Parathyroid adenoma (tissue), 2 donors: ENCODE measurements at regions not wholly inside any gene's neighbourhood (a gene's known extent, or its start where the extent isn't known, plus 50 kb on each side); places are given as distances from the start of the nearest gene placed in this dataset.

Experiments
- H2AFZ ChIP-seq: fragments of 300-600 bp; sonication (generic); one replicate; pipeline ENCODE4 v1.7.0; 2017; ENCODE audit warnings: antibody characterized with exemption, mild to moderate bottlenecking
- H3K27ac ChIP-seq: fragments of 300-600 bp; sonication (generic); one replicate; pipeline ENCODE4 v1.7.0; 2017
- H3K27me3 ChIP-seq: fragments of 300-600 bp; sonication (generic); one replicate; pipeline ENCODE4 v1.7.0; 2017; ENCODE audit warnings: low read length; ENCODE audit not compliant: control insufficient read depth, insufficient read depth
- H3K36me3 ChIP-seq: fragments of 300-600 bp; sonication (generic); one replicate; pipeline ENCODE4 v1.7.0; 2017; ENCODE audit warnings: low read length; ENCODE audit not compliant: control insufficient read depth, insufficient read depth
- H3K4me1 ChIP-seq: fragments of 300-600 bp; sonication (generic); one replicate; pipeline ENCODE4 v1.7.0; 2017; ENCODE audit warnings: control low read depth
- H3K4me2 ChIP-seq: fragments of 300-600 bp; sonication (generic); one replicate; pipeline ENCODE4 v1.7.0; 2017; ENCODE audit warnings: low read length
- H3K4me3 ChIP-seq: fragments of 300-600 bp; sonication (generic); one replicate; pipeline ENCODE4 v1.7.0; 2017; ENCODE audit warnings: low read depth, low read length
- H3K79me2 ChIP-seq: fragments of 300-600 bp; sonication (generic); one replicate; pipeline ENCODE4 v1.7.0; 2017; ENCODE audit warnings: control low read depth
- H3K9ac ChIP-seq: fragments of 300-600 bp; sonication (generic); one replicate; pipeline ENCODE4 v1.7.0; 2017; ENCODE audit warnings: mild to moderate bottlenecking
- H3K9me3 ChIP-seq: fragments of 300-600 bp; sonication (generic); one replicate; pipeline ENCODE4 v1.7.0; 2017; ENCODE audit warnings: low read length; ENCODE audit not compliant: control insufficient read depth
- CTCF ChIP-seq: fragments of 300-600 bp; sonication (generic); IDR thresholded peaks from one replicate; pipeline ENCODE4 v1.7.0; 2017; ENCODE audit warnings: antibody characterized with exemption, mild to moderate bottlenecking
- donor health status: primary hyperparathyroidism.

GRCh38 chr14:48390346-48390745 lies 714.9 kb upstream of the MDGA2 start:
- no peak overlapping the region for H3K4me3 ChIP-seq
- no peak overlapping the region for H2AFZ ChIP-seq
- H3K79me2 ChIP-seq, result no peaks in the 10 kb centered on the region
- no peaks in the 10 kb centered on the region for H3K9me3 ChIP-seq
- no peak overlapping the region for H3K27ac ChIP-seq
- no peaks in the 10 kb centered on the region for H3K4me1 ChIP-seq
- no peaks in the 10 kb centered on the region for H3K27me3 ChIP-seq
- H3K4me2 ChIP-seq, result no peak overlapping the region
- TF ChIP-seq CTCF, result no peak
- no peak overlapping the region for H3K9ac ChIP-seq
- H3K36me3 ChIP-seq, result no peaks in the 10 kb centered on the region

GRCh38 chr14:48384821-48385220 lies 709.4 kb upstream of the MDGA2 start:
- no peak for TF ChIP-seq CTCF
- Histone ChIP-seq H3K36me3 (no peaks in the 10 kb centered on the region), H3K9me3 (no peaks in the 10 kb centered on the region), H3K27me3 (no peaks in the 10 kb centered on the region), H3K79me2 (no peaks in the 10 kb centered on the region), H3K4me3 (no peak overlapping the region), H3K27ac (no peak overlapping the region), H3K4me1 (no peaks in the 10 kb centered on the region), H3K9ac (no peak overlapping the region), H3K4me2 (no peak overlapping the region), H2AFZ (no peak overlapping the region)

GRCh38 chr14:48382961-48383360 lies 707.6 kb upstream of the MDGA2 start:
- no peaks in the 10 kb centered on the region for H3K9me3 ChIP-seq
- H2AFZ ChIP-seq, result no peak overlapping the region
- H3K27ac ChIP-seq, result no peak overlapping the region
- H3K4me2 ChIP-seq, result no peak overlapping the region
- no peak for TF ChIP-seq CTCF
- H3K4me3 ChIP-seq, result no peak overlapping the region
- H3K27me3 ChIP-seq, result no peaks in the 10 kb centered on the region
- no peaks in the 10 kb centered on the region for H3K36me3 ChIP-seq
- no peaks in the 10 kb centered on the region for H3K4me1 ChIP-seq
- no peaks in the 10 kb centered on the region for H3K79me2 ChIP-seq
- H3K9ac ChIP-seq, result no peak overlapping the region

GRCh38 chr14:48378541-48378940 lies 703.1 kb upstream of the MDGA2 start:
- no peak overlapping the region for H2AFZ ChIP-seq
- no peaks in the 10 kb centered on the region for H3K9me3 ChIP-seq
- no peak overlapping the region for H3K4me2 ChIP-seq
- no peak for TF ChIP-seq CTCF
- H3K27ac ChIP-seq, result no peak overlapping the region
- H3K4me1 ChIP-seq, result no peaks in the 10 kb centered on the region
- no peaks in the 10 kb centered on the region for H3K27me3 ChIP-seq
- H3K4me3 ChIP-seq, result no peak overlapping the region
- no peaks in the 10 kb centered on the region for H3K36me3 ChIP-seq
- H3K79me2 ChIP-seq, result no peaks in the 10 kb centered on the region
- no peak overlapping the region for H3K9ac ChIP-seq

- TF ChIP-seq CTCF, result no peak
- Histone ChIP-seq H3K4me3 (no peak overlapping the region), H3K27me3 (no peaks in the 10 kb centered on the region), H3K36me3 (no peaks in the 10 kb centered on the region), H3K9me3 (no peaks in the 10 kb centered on the region), H3K27ac (no peak overlapping the region), H3K4me2 (no peak overlapping the region), H3K4me1 (no peaks in the 10 kb centered on the region), H3K79me2 (no peaks in the 10 kb centered on the region), H2AFZ (no peak overlapping the region), H3K9ac (no peak overlapping the region)
Measured at GRCh38 chr14:48373981-48374380, 698.6 kb upstream of the MDGA2 start.
